Lung (tissue), 11 donors: ENCODE measurements at regions not wholly inside any gene's neighbourhood (a gene's known extent, or its start where the extent isn't known, plus 50 kb on each side); places are given as distances from the start of the nearest gene placed in this dataset.

Experiments
- ATAC-seq: fragments of 200-7000 bp; cut with Tn5 transposase; one replicate; pipeline ENCODE4 v1.9.1; 2020; ENCODE audit warnings: moderate number of reproducible peaks; ENCODE audit not compliant: insufficient read depth, low FRiP score
- DNase-seq, 3 donors: peaks; one replicate each; pipeline ENCODE4 v3.0.0-alpha.2; 2013 to 2017
- H3K27ac ChIP-seq, 2 donors: one replicate each; pipeline ENCODE4 v1.5.1; 2013; ENCODE audit warnings: mild to moderate bottlenecking in 2 of 2, moderate library complexity in 2 of 2, control low read depth in 1 of 2, inconsistent platforms in 1 of 2, low read depth in 1 of 2, low read length in 1 of 2
- H3K27me3 ChIP-seq, 3 donors: one replicate each; pipeline ENCODE4 v1.5.1; 2013; ENCODE audit warnings: low read length in 2 of 3; ENCODE audit not compliant: control insufficient read depth in 3 of 3, insufficient read depth in 3 of 3
- H3K36me3 ChIP-seq, 4 donors: one replicate each; pipeline ENCODE4 v1.5.1; 2013; ENCODE audit warnings: low read length in 4 of 4, mild to moderate bottlenecking in 1 of 4, moderate library complexity in 1 of 4; ENCODE audit not compliant: control insufficient read depth in 4 of 4, insufficient read depth in 4 of 4
- H3K4me1 ChIP-seq, 5 donors: one replicate each; pipeline ENCODE4 v1.5.1; 2013; ENCODE audit warnings: low read length in 5 of 5, mild to moderate bottlenecking in 2 of 5, moderate library complexity in 1 of 5; ENCODE audit not compliant: control insufficient read depth in 5 of 5, insufficient read depth in 5 of 5
- H3K4me3 ChIP-seq: one replicate; pipeline ENCODE4 v1.5.1; 2013; ENCODE audit warnings: mild to moderate bottlenecking, control low read depth, moderate library complexity
- H3K9ac ChIP-seq, 2 donors: one replicate each; pipeline ENCODE4 v1.5.1; 2013; ENCODE audit warnings: low read length in 2 of 2, control low read depth in 1 of 2; ENCODE audit not compliant: insufficient read depth in 1 of 2
- H3K9me3 ChIP-seq, 4 donors: one replicate each; pipeline ENCODE4 v1.5.1; 2013; ENCODE audit warnings: low read length in 3 of 4, mild to moderate bottlenecking in 1 of 4, moderate library complexity in 1 of 4; ENCODE audit not compliant: control insufficient read depth in 4 of 4, insufficient read depth in 3 of 4
- CTCF ChIP-seq: IDR thresholded peaks from 2 replicates; pipeline ENCODE4 v1.5.1; 2012; ENCODE audit warnings: mild to moderate bottlenecking; ENCODE audit errors: control extremely low read depth, extremely low read depth
- WGBS, 2 donors: extraction: QIAGEN DNeasy Blood & Tissue Kit; methylation state at CpG; one replicate each; pipeline ENCODE4 v1.1.7; 2013; 5-methylcytosine and 5-hydroxymethylcytosine counted together
- donor health status: control.
- donor health status: control.
- donor health status: Bipolar disorder and iron deficiency.
- donor health status: healthy.
- donor health status: DM: yes; HTN: yes; CAD: no.

GRCh38 chr5:1702318-1702717 lies 97.3 kb downstream of the MRPL36 start:
- ATAC-seq (no peak), DNase-seq (no peak)
- H3K9ac ChIP-seq, result no peak overlapping the region
- no peak overlapping the region for H3K4me3 ChIP-seq
- H3K27me3 ChIP-seq, result peaks cover 0 to 3% (median 0%) of the 10 kb centered on the region in 3 donors
- no peaks in the 10 kb centered on the region for H3K36me3 ChIP-seq
- H3K9me3 ChIP-seq, result peaks cover 0 to 3% (median 0%) of the 10 kb centered on the region in 4 donors
- TF ChIP-seq CTCF, result no peak
- 71 to 76% methylated on average over 21 of the region's 21 CpGs for WGBS, 2 donors
- no peaks in the 10 kb centered on the region for H3K4me1 ChIP-seq
- H3K27ac ChIP-seq, result no peak overlapping the region

- no peak overlapping the region for H3K4me3 ChIP-seq
- no peak overlapping the region for H3K27ac ChIP-seq
- peaks cover 0 to 3% (median 0%) of the 10 kb centered on the region in 3 donors for H3K27me3 ChIP-seq
- no peak overlapping the region for H3K9ac ChIP-seq
- no peaks in the 10 kb centered on the region for H3K4me1 ChIP-seq
- peaks cover 0 to 3% (median 0%) of the 10 kb centered on the region in 4 donors for H3K9me3 ChIP-seq
- no peak for DNase-seq
- no peak for TF ChIP-seq CTCF
- H3K36me3 ChIP-seq, result no peaks in the 10 kb centered on the region
- no peak for ATAC-seq
- WGBS, 2 donors, result 86 to 88% methylated on average over 22 of the region's 22 CpGs
Observed at GRCh38 chr5:1701884-1702283, 97.8 kb downstream of the MRPL36 start.

GRCh38 chr5:1701216-1701864 lies 98.3 kb downstream of the MRPL36 start:
- Histone ChIP-seq H3K27me3 (peaks cover 0 to 3% (median 0%) of the 10 kb centered on the region in 3 donors), H3K36me3 (no peaks in the 10 kb centered on the region), H3K4me3 (no peak overlapping the region), H3K9ac (no peak overlapping the region), H3K27ac (no peak overlapping the region), H3K9me3 (peaks cover 0 to 3% (median 0%) of the 10 kb centered on the region in 4 donors), H3K4me1 (no peaks in the 10 kb centered on the region)
- DNase-seq (no peak), ATAC-seq (no peak)
- 74 to 84% methylated on average over 15 of the region's 15 CpGs for WGBS, 2 donors
- no peak for TF ChIP-seq CTCF

- peaks cover 0 to 3% (median 0%) of the 10 kb centered on the region in 3 donors for H3K27me3 ChIP-seq
- ATAC-seq (no peak), DNase-seq (no peak)
- WGBS, 2 donors, result 83 to 93% methylated on average over 6 of the region's 6 CpGs
- H3K9me3 ChIP-seq, result peaks cover 0 to 3% (median 0%) of the 10 kb centered on the region in 4 donors
- no peaks in the 10 kb centered on the region for H3K36me3 ChIP-seq
- H3K27ac ChIP-seq, result no peak overlapping the region
- no peak overlapping the region for H3K9ac ChIP-seq
- H3K4me1 ChIP-seq, result no peaks in the 10 kb centered on the region
- no peak for TF ChIP-seq CTCF
- H3K4me3 ChIP-seq, result no peak overlapping the region
Observed at GRCh38 chr5:1699394-1699793, 100.2 kb downstream of the MRPL36 start.
